ENCODE measurements at regions not wholly inside any gene's neighbourhood (a gene's known extent, or its start where the extent isn't known, plus 50 kb on each side); places are given as distances from the start of the nearest gene placed in this dataset.
A peak's percentile ranks its signal among the peaks of the same experiment; 100 is the strongest.

GRCh38 chr16:85449191-85449884, 163.8 kb upstream of the GSE1 start (continued):
- no peak for TF ChIP-seq ZBTB2 (CRISPR knock-in tag; IDR thresholded peaks at IDR 0.05; ENCODE audit: low read depth)
- TF ChIP-seq RAD51 (IDR thresholded peaks at IDR 0.05; ENCODE audit: borderline replicate concordance), result no peak
- TF ChIP-seq ZNF414 (CRISPR knock-in tag; IDR thresholded peaks at IDR 0.05), result no peak
- no peak; the same call in 1 of the 2 replicates for TF ChIP-seq MLLT10 (CRISPR knock-in tag; IDR thresholded peaks at IDR 0.05)
- no peak for TF ChIP-seq TSC22D2 (CRISPR knock-in tag; IDR thresholded peaks at IDR 0.05; ENCODE audit: borderline replicate concordance)
- TF ChIP-seq HINFP (CRISPR knock-in tag; IDR thresholded peaks at IDR 0.05; ENCODE audit: low read depth), result no peak; the same call in 1 of the 2 replicates
- peak; percentile 59 for TF ChIP-seq ETV5 (CRISPR knock-in tag; IDR thresholded peaks at IDR 0.05; ENCODE audit: borderline replicate concordance)
- peak; percentile 56 for TF ChIP-seq ZBED4 (CRISPR knock-in tag; IDR thresholded peaks at IDR 0.05; ENCODE audit: borderline replicate concordance)
- 0 out of 2 replicates have a peak, but pooled peaks have one; percentile 84 for TF ChIP-seq ZNF33A (CRISPR knock-in tag; IDR thresholded peaks at IDR 0.05; ENCODE audit: borderline replicate concordance)
- no peak for TF ChIP-seq HCFC1 (IDR thresholded peaks at IDR 0.05; ENCODE audit: low read depth, low read length)
- TF ChIP-seq DMTF1 (CRISPR knock-in tag; IDR thresholded peaks at IDR 0.05), result no peak
- TF ChIP-seq ZNF609 (CRISPR knock-in tag; IDR thresholded peaks at IDR 0.05; ENCODE audit: borderline replicate concordance), result no peak; the same call in none of the 2 replicates
- TF ChIP-seq AKAP8 (CRISPR knock-in tag; IDR thresholded peaks at IDR 0.05), result no peak
